GM12872 (cell line): ENCODE measurements at regions not wholly inside any gene's neighbourhood (a gene's known extent, or its start where the extent isn't known, plus 50 kb on each side); places are given as distances from the start of the nearest gene placed in this dataset.

Experiments used
- TF ChIP-seq, protein P1 (sequence below): IDR thresholded peaks from 3 replicates; pipeline ENCODE4 v1.5.1; 2011; ENCODE audit warnings: low read depth, mild to moderate bottlenecking, low read length, moderate library complexity; ENCODE audit not compliant: insufficient read depth

DNA sequence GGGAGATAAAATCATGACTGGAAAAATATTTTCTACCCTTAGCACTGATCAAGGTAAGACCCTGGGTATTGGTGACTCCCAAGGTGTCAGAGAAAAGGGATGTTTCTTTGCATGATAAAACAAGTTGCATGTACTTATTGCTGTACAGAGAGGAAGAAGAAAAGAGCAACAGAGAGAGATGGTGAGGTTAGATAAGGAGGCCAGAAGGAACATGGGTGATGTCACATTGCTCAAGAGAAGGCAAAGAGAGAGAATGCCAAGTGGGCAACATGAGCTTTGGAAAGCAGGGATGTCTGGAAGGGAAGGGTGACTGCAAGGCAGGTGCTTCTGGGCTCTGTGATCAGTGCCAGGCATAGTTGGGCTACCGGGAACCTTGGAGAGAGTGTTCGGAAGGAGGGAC is 65.1 kb upstream of the ADARB2 start:
- TF ChIP-seq, protein P1, sequence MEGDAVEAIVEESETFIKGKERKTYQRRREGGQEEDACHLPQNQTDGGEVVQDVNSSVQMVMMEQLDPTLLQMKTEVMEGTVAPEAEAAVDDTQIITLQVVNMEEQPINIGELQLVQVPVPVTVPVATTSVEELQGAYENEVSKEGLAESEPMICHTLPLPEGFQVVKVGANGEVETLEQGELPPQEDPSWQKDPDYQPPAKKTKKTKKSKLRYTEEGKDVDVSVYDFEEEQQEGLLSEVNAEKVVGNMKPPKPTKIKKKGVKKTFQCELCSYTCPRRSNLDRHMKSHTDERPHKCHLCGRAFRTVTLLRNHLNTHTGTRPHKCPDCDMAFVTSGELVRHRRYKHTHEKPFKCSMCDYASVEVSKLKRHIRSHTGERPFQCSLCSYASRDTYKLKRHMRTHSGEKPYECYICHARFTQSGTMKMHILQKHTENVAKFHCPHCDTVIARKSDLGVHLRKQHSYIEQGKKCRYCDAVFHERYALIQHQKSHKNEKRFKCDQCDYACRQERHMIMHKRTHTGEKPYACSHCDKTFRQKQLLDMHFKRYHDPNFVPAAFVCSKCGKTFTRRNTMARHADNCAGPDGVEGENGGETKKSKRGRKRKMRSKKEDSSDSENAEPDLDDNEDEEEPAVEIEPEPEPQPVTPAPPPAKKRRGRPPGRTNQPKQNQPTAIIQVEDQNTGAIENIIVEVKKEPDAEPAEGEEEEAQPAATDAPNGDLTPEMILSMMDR, result no peak

DNA sequence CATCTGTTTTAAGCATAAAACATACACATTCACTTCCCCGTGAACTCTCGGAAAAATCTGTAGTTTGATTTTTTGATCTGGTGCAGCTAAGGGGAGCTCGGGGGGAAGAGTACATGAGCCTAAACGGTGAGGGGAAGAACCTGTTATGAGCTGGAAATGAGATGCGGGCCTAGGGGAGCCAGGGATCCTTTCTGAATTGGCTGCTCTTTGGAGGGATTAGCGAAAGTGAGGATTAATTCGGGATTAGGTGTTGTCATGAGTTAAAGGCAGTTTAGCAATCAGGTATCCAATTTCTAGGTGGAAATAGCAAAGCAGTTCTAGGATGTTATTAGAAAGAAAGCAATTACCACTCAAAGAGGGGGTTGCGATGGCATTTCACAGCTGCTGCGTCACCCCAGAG is 51.1 kb upstream of the ADARB2 start:
- TF ChIP-seq, protein P1, result no peak
